Mesothelial cell of epicardium (in vitro differentiated cells): ENCODE measurements at regions not wholly inside any gene's neighbourhood (a gene's known extent, or its start where the extent isn't known, plus 50 kb on each side); places are given as distances from the start of the nearest gene placed in this dataset.

Source experiments
- DNase-seq, 2 experiments: peaks; one replicate each; pipeline ENCODE4 v3.0.0; 2021; ENCODE audit warnings: low spot score in 2 of 2; ENCODE audit not compliant: unreplicated experiment in 2 of 2
- H3K27ac Mint-ChIP-seq: 2 replicates; pipeline ENCODE4 v1.8.0; 2021; ENCODE audit warnings: mixed read lengths
- H3K27me3 Mint-ChIP-seq: 2 replicates; pipeline ENCODE4 v1.8.0; 2021; ENCODE audit warnings: low read depth, mixed read lengths
- H3K36me3 Mint-ChIP-seq: 2 replicates; pipeline ENCODE4 v1.8.0; 2021; ENCODE audit warnings: mixed read lengths
- H3K4me1 Mint-ChIP-seq: 2 replicates; pipeline ENCODE4 v1.8.0; 2021; ENCODE audit warnings: mixed read lengths
- H3K4me3 Mint-ChIP-seq: 2 replicates; pipeline ENCODE4 v1.8.0; 2021; ENCODE audit warnings: mild to moderate bottlenecking, moderate library complexity, mixed read lengths
- H3K9me3 Mint-ChIP-seq: 2 replicates; pipeline ENCODE4 v1.8.0; 2021; ENCODE audit warnings: mixed read lengths
- TF ChIP-seq, protein P1 (sequence below): fragments of 200-600 bp; sonication (generic); IDR thresholded peaks from one replicate; pipeline ENCODE4 v1.5.0; 2021; ENCODE audit warnings: antibody characterized with exemption; ENCODE audit not compliant: unreplicated experiment

DNA sequence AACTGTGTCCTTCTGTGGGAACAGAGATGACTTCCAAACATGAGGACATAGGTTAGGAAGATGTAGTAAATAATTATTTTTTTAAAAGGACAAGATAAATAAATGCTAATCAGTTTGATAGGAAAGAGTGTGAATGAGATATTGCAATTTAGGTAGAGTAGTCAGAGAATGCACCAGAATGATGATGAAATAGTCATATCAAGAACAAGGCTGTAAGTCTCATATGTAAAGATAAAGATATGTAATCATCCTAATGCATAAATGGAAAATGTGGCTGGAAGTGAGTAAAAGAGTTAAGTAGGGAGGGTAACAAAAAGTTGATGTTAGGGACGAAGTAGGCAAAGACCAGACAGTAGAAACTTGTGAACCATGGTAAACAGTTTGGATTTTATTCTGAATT lies 1041.7 kb upstream of the MIR17HG start:
- DNase-seq, result no peak
- Mint-ChIP-seq H3K4me1 (peaks cover 2% of the 10 kb centered on the region), H3K9me3 (no peaks in the 10 kb centered on the region), H3K4me3 (no peak overlapping the region), H3K27ac (no peak overlapping the region), H3K36me3 (no peaks in the 10 kb centered on the region), H3K27me3 (no peaks in the 10 kb centered on the region)
- TF ChIP-seq, protein P1, sequence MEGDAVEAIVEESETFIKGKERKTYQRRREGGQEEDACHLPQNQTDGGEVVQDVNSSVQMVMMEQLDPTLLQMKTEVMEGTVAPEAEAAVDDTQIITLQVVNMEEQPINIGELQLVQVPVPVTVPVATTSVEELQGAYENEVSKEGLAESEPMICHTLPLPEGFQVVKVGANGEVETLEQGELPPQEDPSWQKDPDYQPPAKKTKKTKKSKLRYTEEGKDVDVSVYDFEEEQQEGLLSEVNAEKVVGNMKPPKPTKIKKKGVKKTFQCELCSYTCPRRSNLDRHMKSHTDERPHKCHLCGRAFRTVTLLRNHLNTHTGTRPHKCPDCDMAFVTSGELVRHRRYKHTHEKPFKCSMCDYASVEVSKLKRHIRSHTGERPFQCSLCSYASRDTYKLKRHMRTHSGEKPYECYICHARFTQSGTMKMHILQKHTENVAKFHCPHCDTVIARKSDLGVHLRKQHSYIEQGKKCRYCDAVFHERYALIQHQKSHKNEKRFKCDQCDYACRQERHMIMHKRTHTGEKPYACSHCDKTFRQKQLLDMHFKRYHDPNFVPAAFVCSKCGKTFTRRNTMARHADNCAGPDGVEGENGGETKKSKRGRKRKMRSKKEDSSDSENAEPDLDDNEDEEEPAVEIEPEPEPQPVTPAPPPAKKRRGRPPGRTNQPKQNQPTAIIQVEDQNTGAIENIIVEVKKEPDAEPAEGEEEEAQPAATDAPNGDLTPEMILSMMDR, result no peak

DNA sequence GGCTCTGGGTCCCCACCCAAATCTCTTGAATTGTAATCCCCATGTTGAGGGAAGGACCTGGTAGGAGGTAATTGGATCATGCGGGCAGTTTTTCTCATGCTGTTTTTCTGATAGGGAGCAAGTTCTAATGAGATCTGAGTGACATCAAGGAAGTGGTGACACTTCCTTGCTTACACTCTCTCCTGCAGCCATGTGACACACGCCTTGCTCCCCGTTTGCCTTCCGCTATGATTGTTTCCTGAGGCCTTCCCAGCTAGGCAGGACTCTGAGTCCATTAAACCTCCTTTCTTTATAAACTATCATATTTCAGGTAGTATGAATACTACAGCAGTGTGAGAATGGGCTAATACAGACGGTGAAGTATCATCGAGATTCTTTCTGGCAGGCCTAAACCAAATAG lies 1040.4 kb upstream of the MIR17HG start:
- TF ChIP-seq, protein P1, result no peak
- Mint-ChIP-seq H3K27ac (no peak overlapping the region), H3K4me1 (peaks cover 1% of the 10 kb centered on the region), H3K4me3 (no peak overlapping the region), H3K36me3 (no peaks in the 10 kb centered on the region), H3K9me3 (no peaks in the 10 kb centered on the region), H3K27me3 (no peaks in the 10 kb centered on the region)
- DNase-seq, result no peak

DNA sequence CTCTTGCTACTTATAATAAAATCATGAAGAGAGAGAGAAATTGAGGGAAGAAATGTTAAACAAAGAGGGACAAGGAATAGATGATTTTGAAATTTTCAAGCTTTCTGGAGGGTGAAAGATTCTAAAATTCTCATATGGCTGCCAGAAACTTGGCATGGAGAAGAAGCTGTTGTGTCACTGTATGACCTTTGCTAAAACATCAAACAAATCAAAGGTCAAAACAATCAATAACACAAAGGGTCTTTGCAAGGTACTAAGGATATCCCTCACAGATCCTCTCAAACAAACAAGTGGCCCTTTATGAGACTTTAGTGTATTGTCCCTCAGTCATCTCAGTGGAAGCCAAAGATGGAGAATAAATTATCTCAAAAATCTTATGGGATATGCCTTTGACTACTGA lies 1039.2 kb upstream of the MIR17HG start:
- DNase-seq, result no peak
- Mint-ChIP-seq H3K27me3 (no peaks in the 10 kb centered on the region), H3K9me3 (no peaks in the 10 kb centered on the region), H3K4me1 (no peaks in the 10 kb centered on the region), H3K27ac (no peak overlapping the region), H3K4me3 (no peak overlapping the region), H3K36me3 (no peaks in the 10 kb centered on the region)
- TF ChIP-seq, protein P1, result no peak

DNA sequence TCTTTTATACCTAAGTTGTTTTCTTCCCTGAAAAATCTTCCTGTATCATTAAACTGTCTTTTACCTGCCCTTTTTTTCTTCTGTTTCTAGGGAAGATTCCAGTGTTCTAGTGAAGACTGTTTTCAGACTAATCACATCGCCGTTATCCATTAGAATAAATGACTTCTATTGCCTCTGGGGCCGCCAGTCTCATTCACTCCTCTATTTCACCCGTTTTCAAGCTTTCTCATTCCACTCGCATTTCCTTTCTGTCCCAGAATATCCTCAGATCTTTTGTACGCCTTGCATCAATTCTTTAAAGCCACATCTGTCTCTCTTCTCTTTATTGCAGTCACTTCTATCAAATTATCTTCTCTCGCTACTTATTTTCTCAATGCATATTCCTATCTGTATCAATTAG lies 1035.6 kb upstream of the MIR17HG start:
- Mint-ChIP-seq H3K4me3 (no peak overlapping the region), H3K4me1 (no peaks in the 10 kb centered on the region), H3K36me3 (no peaks in the 10 kb centered on the region), H3K9me3 (no peaks in the 10 kb centered on the region), H3K27me3 (no peaks in the 10 kb centered on the region), H3K27ac (no peak overlapping the region)
- DNase-seq, result no peak
- TF ChIP-seq, protein P1, result no peak

DNA sequence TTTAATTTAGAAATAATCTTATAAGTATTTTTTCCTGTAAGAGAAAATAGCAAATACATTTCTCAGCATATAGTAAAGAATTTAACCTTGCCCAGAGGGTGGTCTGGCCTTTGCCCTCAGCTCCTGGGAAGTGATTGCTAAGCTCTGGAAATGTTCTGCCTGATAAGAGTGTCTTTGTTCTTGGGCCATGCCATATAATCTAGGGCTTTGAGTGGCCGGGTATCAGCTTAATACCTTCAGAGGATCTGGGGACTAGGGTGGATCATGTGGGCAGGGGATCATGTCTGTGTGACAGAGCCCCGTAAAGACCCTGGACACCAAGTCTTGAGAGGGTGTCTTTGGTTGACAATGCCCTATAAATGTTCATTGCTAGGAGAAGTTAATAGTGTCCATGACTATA lies 1032.4 kb upstream of the MIR17HG start:
- no peak overlapping the region for H3K27ac Mint-ChIP-seq
- H3K4me3 Mint-ChIP-seq, result no peak overlapping the region
- H3K4me1 Mint-ChIP-seq, result no peaks in the 10 kb centered on the region
- no peaks in the 10 kb centered on the region for H3K9me3 Mint-ChIP-seq
- no peak for DNase-seq
- TF ChIP-seq, protein P1, result no peak
- no peaks in the 10 kb centered on the region for H3K36me3 Mint-ChIP-seq
- no peaks in the 10 kb centered on the region for H3K27me3 Mint-ChIP-seq

DNA sequence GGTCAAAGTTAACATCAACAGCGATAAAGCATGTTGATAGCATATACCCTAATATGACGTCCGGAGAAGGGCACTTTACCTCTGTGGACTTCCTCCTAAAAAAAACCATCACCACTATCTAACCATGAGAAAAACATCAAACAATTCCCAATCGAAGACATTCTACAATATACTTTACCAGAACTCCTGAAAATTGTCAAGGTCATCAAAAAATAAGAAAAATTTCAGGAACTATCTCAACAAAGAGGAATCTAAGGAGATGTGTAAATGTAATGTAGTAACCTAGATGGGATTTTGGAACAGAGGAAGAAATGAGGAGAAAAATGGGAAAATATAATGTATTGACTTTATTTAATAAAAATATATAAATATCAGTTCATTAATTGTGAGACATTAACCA lies 1026.8 kb upstream of the MIR17HG start:
- TF ChIP-seq, protein P1, result no peak
- no peak overlapping the region for H3K4me3 Mint-ChIP-seq
- no peak for DNase-seq
- no peaks in the 10 kb centered on the region for H3K27me3 Mint-ChIP-seq
- no peaks in the 10 kb centered on the region for H3K9me3 Mint-ChIP-seq
- no peak overlapping the region for H3K27ac Mint-ChIP-seq
- no peaks in the 10 kb centered on the region for H3K4me1 Mint-ChIP-seq
- H3K36me3 Mint-ChIP-seq, result no peaks in the 10 kb centered on the region
